Natural killer cell (primary cell): ENCODE measurements at regions not wholly inside any gene's neighbourhood (a gene's known extent, or its start where the extent isn't known, plus 50 kb on each side); places are given as distances from the start of the nearest gene placed in this dataset.

ENCODE experiments used
- ATAC-seq, 3 donors: fragments of 150-1000 bp in 2 of 3; fragments of 200-7000 bp in 1 of 3; cut with Tn5 transposase; 1 replicate in 1 of 3; 2 replicates in 2 of 3; pipeline ENCODE4 v1.10.0; 2021; ENCODE audit warnings: mild to moderate bottlenecking in 2 of 3, moderate library complexity in 2 of 3
- DNase-seq, 2 donors: peaks; one replicate each; pipeline versions ENCODE4 v3.0.0 to v3.0.0-alpha.2; 2013 to 2021; ENCODE audit warnings: mixed read lengths in 1 of 2
- H3K27ac ChIP-seq: one replicate; pipeline ENCODE4 v1.5.1; 2013; ENCODE audit warnings: mild to moderate bottlenecking, low read length
- H3K27me3 ChIP-seq: one replicate; pipeline ENCODE4 v1.6.1; 2013; ENCODE audit warnings: low read length; ENCODE audit not compliant: control insufficient read depth, insufficient read depth
- H3K36me3 ChIP-seq: one replicate; pipeline ENCODE4 v1.6.1; 2013; ENCODE audit warnings: low read length; ENCODE audit not compliant: control insufficient read depth, insufficient read depth
- H3K4me1 ChIP-seq: one replicate; pipeline ENCODE4 v1.6.1; 2013; ENCODE audit warnings: low read length; ENCODE audit not compliant: control insufficient read depth, insufficient read depth
- H3K4me3 ChIP-seq: one replicate; pipeline ENCODE4 v1.5.1; 2013; ENCODE audit warnings: low read length
- H3K9me3 ChIP-seq: one replicate; pipeline ENCODE4 v1.6.1; 2013; ENCODE audit warnings: low read length; ENCODE audit not compliant: control insufficient read depth, insufficient read depth
- H3K27ac Mint-ChIP-seq, 2 donors: one replicate each; pipeline ENCODE4 v1.8.0; 2022; ENCODE audit warnings: mild to moderate bottlenecking in 2 of 2, mixed read lengths in 2 of 2, moderate library complexity in 1 of 2
- H3K27me3 Mint-ChIP-seq, 2 donors: one replicate each; pipeline ENCODE4 v1.8.0; 2022; ENCODE audit warnings: low read depth in 2 of 2, mixed read lengths in 2 of 2
- H3K36me3 Mint-ChIP-seq: one replicate; pipeline ENCODE4 v1.8.0; 2022; ENCODE audit warnings: mixed read lengths
- H3K4me1 Mint-ChIP-seq, 2 donors: one replicate each; pipeline ENCODE4 v1.8.0; 2022; ENCODE audit warnings: mixed read lengths in 2 of 2
- H3K4me3 Mint-ChIP-seq: one replicate; pipeline ENCODE4 v1.8.0; 2022; ENCODE audit warnings: mild to moderate bottlenecking, moderate library complexity, mixed read lengths
- H3K9me3 Mint-ChIP-seq, 2 donors: one replicate each; pipeline ENCODE4 v1.8.0; 2022; ENCODE audit warnings: mixed read lengths in 2 of 2
- CTCF ChIP-seq: fragments of 200-600 bp; IDR thresholded peaks from one replicate; pipeline ENCODE4 v1.8.0; 2022; ENCODE audit warnings: antibody characterized with exemption
- WGBS: methylation state at CpG from one replicate; pipeline ENCODE4 v1.1.7; 2013; ENCODE audit warnings: missing lambda C conversion rate; ENCODE audit not compliant: insufficient coverage; 5-methylcytosine and 5-hydroxymethylcytosine counted together
- intact Hi-C: fragments of 100-400 bp; cut with micrococcal nuclease; formaldehyde crosslinking; loops from one replicate; pipeline ENCODE4 v1.14.2; 2022

- Mint-ChIP-seq H3K4me1 (no peaks in the 10 kb centered on the region), H3K36me3 (no peaks in the 10 kb centered on the region), H3K9me3 (no peaks in the 10 kb centered on the region), H3K4me3 (no peak overlapping the region), H3K27ac (no peak overlapping the region), H3K27me3 (no peaks in the 10 kb centered on the region)
- Histone ChIP-seq H3K36me3 (no peaks in the 10 kb centered on the region), H3K9me3 (no peaks in the 10 kb centered on the region), H3K4me1 (no peaks in the 10 kb centered on the region), H3K4me3 (no peak overlapping the region), H3K27me3 (no peaks in the 10 kb centered on the region), H3K27ac (no peak overlapping the region)
- 42% methylated on average over 11 of the region's 11 CpGs for WGBS
- TF ChIP-seq CTCF = no peak
- intact Hi-C loops = no loop called here
- DNase-seq (no peak), ATAC-seq (no peak)
Observed at GRCh38 chr5:124309241-124309980, 437.0 kb downstream of the ZNF608 start.

GRCh38 chr5:124303366-124303765 is 443.1 kb downstream of the ZNF608 start:
- Mint-ChIP-seq H3K4me3 (no peak overlapping the region), H3K27me3 (no peaks in the 10 kb centered on the region), H3K27ac (no peak overlapping the region), H3K4me1 (no peaks in the 10 kb centered on the region), H3K9me3 (no peaks in the 10 kb centered on the region), H3K36me3 (no peaks in the 10 kb centered on the region)
- no peak overlapping the region for H3K27ac ChIP-seq
- no peaks in the 10 kb centered on the region for H3K9me3 ChIP-seq
- intact Hi-C loops = no loop called here
- no peak for TF ChIP-seq CTCF
- H3K4me1 ChIP-seq = no peaks in the 10 kb centered on the region
- H3K27me3 ChIP-seq = no peaks in the 10 kb centered on the region
- no peak overlapping the region for H3K4me3 ChIP-seq
- ATAC-seq (no peak), DNase-seq (no peak)
- no peaks in the 10 kb centered on the region for H3K36me3 ChIP-seq
- WGBS = 100% methylated on average over 1 of the region's 1 CpG

GRCh38 chr5:124302533-124302932 is 443.9 kb downstream of the ZNF608 start:
- no peaks in the 10 kb centered on the region for H3K9me3 ChIP-seq
- DNase-seq (no peak), ATAC-seq (no peak)
- H3K4me3 ChIP-seq = no peak overlapping the region
- WGBS = 92% methylated on average over 2 of the region's 2 CpGs
- H3K27me3 ChIP-seq = no peaks in the 10 kb centered on the region
- H3K27me3 Mint-ChIP-seq = no peaks in the 10 kb centered on the region
- no peaks in the 10 kb centered on the region for H3K4me1 ChIP-seq
- no peak overlapping the region for H3K4me3 Mint-ChIP-seq
- H3K9me3 Mint-ChIP-seq = peaks cover 0 to 2% of the 10 kb centered on the region in 2 donors
- TF ChIP-seq CTCF = no peak
- no peaks in the 10 kb centered on the region for H3K36me3 Mint-ChIP-seq
- no peak overlapping the region for H3K27ac ChIP-seq
- H3K36me3 ChIP-seq = no peaks in the 10 kb centered on the region
- H3K27ac Mint-ChIP-seq = no peak overlapping the region
- intact Hi-C loops = no loop called here
- no peaks in the 10 kb centered on the region for H3K4me1 Mint-ChIP-seq

- Histone ChIP-seq H3K27me3 (no peaks in the 10 kb centered on the region), H3K27ac (no peak overlapping the region), H3K4me1 (no peaks in the 10 kb centered on the region), H3K9me3 (no peaks in the 10 kb centered on the region), H3K36me3 (no peaks in the 10 kb centered on the region), H3K4me3 (no peak overlapping the region)
- Mint-ChIP-seq H3K36me3 (no peaks in the 10 kb centered on the region), H3K4me3 (no peak overlapping the region), H3K4me1 (no peaks in the 10 kb centered on the region), H3K9me3 (peaks cover 0 to 2% of the 10 kb centered on the region in 2 donors), H3K27me3 (no peaks in the 10 kb centered on the region), H3K27ac (no peak overlapping the region)
- intact Hi-C loops = no loop called here
- no peak for TF ChIP-seq CTCF
- ATAC-seq (no peak), DNase-seq (no peak)
- 86% methylated on average over 1 of the region's 2 CpGs for WGBS
Observed at GRCh38 chr5:124301850-124302249, 444.6 kb downstream of the ZNF608 start.
